GM19043 (cell line): ENCODE measurements at regions not wholly inside any gene's neighbourhood (a gene's known extent, or its start where the extent isn't known, plus 50 kb on each side); places are given as distances from the start of the nearest gene placed in this dataset.
"Not testable (repeated sequence)": the region's sequence is repeated elsewhere in the genome, so short reads cannot be mapped to it uniquely, and the experiment has no call there.

ENCODE experiments used
- ATAC-seq: cut with Tn5 transposase; IDR thresholded peaks from one replicate; pipeline ENCODE4 v1.9.1; 2021; ENCODE audit warnings: low read depth; ENCODE audit not compliant: unreplicated experiment

- no peak for ATAC-seq
Observed at GRCh38 chr6:153984811-153985210, 54.2 kb upstream of the OPRM1 start.

- no peak for ATAC-seq
Observed at GRCh38 chr6:153980171-153980570, 58.9 kb upstream of the OPRM1 start.

- not testable (repeated sequence) for ATAC-seq
Observed at GRCh38 chr6:153978911-153979548, 60.0 kb upstream of the OPRM1 start.

GRCh38 chr6:153976921-153977693 lies 61.9 kb upstream of the OPRM1 start:
- peak; percentile 58 for ATAC-seq

- ATAC-seq: no peak
Observed at GRCh38 chr6:153966001-153966400, 73.0 kb upstream of the OPRM1 start.

GRCh38 chr6:153963352-153963751 lies 75.7 kb upstream of the OPRM1 start:
- ATAC-seq: no peak

GRCh38 chr6:153962555-153962954 lies 76.5 kb upstream of the OPRM1 start:
- no peak for ATAC-seq

GRCh38 chr6:153960741-153961140 lies 78.3 kb upstream of the OPRM1 start:
- no peak for ATAC-seq

- no peak for ATAC-seq
Observed at GRCh38 chr6:153960281-153960680, 78.8 kb upstream of the OPRM1 start.

GRCh38 chr6:153959276-153959675 lies 79.8 kb upstream of the OPRM1 start:
- ATAC-seq: no peak

GRCh38 chr6:153958860-153959259 lies 80.2 kb upstream of the OPRM1 start:
- no peak for ATAC-seq

- peak; percentile 95 for ATAC-seq
Observed at GRCh38 chr6:153957394-153957793, 81.6 kb upstream of the OPRM1 start.

- ATAC-seq: no peak
Observed at GRCh38 chr6:153956808-153957207, 82.2 kb upstream of the OPRM1 start.

GRCh38 chr6:153949616-153950015 lies 89.4 kb upstream of the OPRM1 start:
- no peak for ATAC-seq

- peak; percentile 70 for ATAC-seq
Observed at GRCh38 chr6:153947808-153948447, 91.1 kb upstream of the OPRM1 start.

GRCh38 chr6:153944201-153944600 lies 94.8 kb upstream of the OPRM1 start:
- ATAC-seq: no peak

- no peak for ATAC-seq
Observed at GRCh38 chr6:153942361-153942760, 96.7 kb upstream of the OPRM1 start.

- ATAC-seq: no peak
Observed at GRCh38 chr6:153941768-153942167, 97.3 kb upstream of the OPRM1 start.

GRCh38 chr6:153938876-153939275 lies 100.2 kb upstream of the OPRM1 start:
- ATAC-seq: no peak

- no peak for ATAC-seq
Observed at GRCh38 chr6:153931431-153931830, 107.6 kb upstream of the OPRM1 start.

GRCh38 chr6:153927867-153928266 lies 111.2 kb upstream of the OPRM1 start:
- ATAC-seq: no peak
